ENCODE measurements at regions not wholly inside any gene's neighbourhood (a gene's known extent, or its start where the extent isn't known, plus 50 kb on each side); places are given as distances from the start of the nearest gene placed in this dataset.

- Histone ChIP-seq H3K36me3 (ENCODE audit: control insufficient read depth in 1 of 2, insufficient read depth in 2 of 2, low read length in 1 of 2) (no peaks in the 10 kb centered on the region), H3K27me3 (ENCODE audit: control insufficient read depth in 1 of 2, insufficient read depth in 2 of 2, low read length in 1 of 2) (no peaks in the 10 kb centered on the region), H3K4me3 (ENCODE audit: low read length in 2 of 2) (no peak overlapping the region), H3K27ac (ENCODE audit: low read depth in 1 of 2, low read length in 2 of 2) (no peak overlapping the region), H3K4me1 (ENCODE audit: control insufficient read depth in 1 of 2, insufficient read depth in 2 of 2, low read length in 2 of 2) (peaks cover 0 to 5% of the 10 kb centered on the region in 2 donors), H3K9me3 (ENCODE audit: control insufficient read depth, low read length) (no peaks in the 10 kb centered on the region)
- DNase-seq, result no peak
- WGBS, 2 donors, result 89 to 95% methylated on average over 3 of the region's 3 CpGs
- intact Hi-C loops (cut with DNase I), result no loop called here
- no peak for ATAC-seq (ENCODE audit: low FRiP score)
Measured at GRCh38 chr1:87973896-87974295, 645.2 kb downstream of the LMO4 start.

- no peaks in the 10 kb centered on the region for H3K36me3 ChIP-seq (ENCODE audit: control insufficient read depth in 1 of 2, insufficient read depth in 2 of 2, low read length in 1 of 2)
- H3K27me3 ChIP-seq (ENCODE audit: control insufficient read depth in 1 of 2, insufficient read depth in 2 of 2, low read length in 1 of 2), result no peaks in the 10 kb centered on the region
- ATAC-seq (ENCODE audit: low FRiP score), result no peak
- H3K9me3 ChIP-seq (ENCODE audit: control insufficient read depth, low read length), result no peaks in the 10 kb centered on the region
- H3K4me3 ChIP-seq (ENCODE audit: low read length in 2 of 2), result no peak overlapping the region
- DNase-seq, result no peak
- intact Hi-C loops (cut with DNase I), result no loop called here
- H3K4me1 ChIP-seq (ENCODE audit: control insufficient read depth in 1 of 2, insufficient read depth in 2 of 2, low read length in 2 of 2), result peaks cover 0 to 3% of the 10 kb centered on the region in 2 donors
- H3K27ac ChIP-seq (ENCODE audit: low read depth in 1 of 2, low read length in 2 of 2), result no peak overlapping the region
Measured at GRCh38 chr1:87976316-87976715, 647.6 kb downstream of the LMO4 start.

GRCh38 chr1:87977145-87977544 is 648.5 kb downstream of the LMO4 start:
- no peak overlapping the region for H3K27ac ChIP-seq (ENCODE audit: low read depth in 1 of 2, low read length in 2 of 2)
- H3K36me3 ChIP-seq (ENCODE audit: control insufficient read depth in 1 of 2, insufficient read depth in 2 of 2, low read length in 1 of 2), result no peaks in the 10 kb centered on the region
- ATAC-seq (ENCODE audit: low FRiP score) (no peak), DNase-seq (no peak)
- H3K4me3 ChIP-seq (ENCODE audit: low read length in 2 of 2), result no peak overlapping the region
- intact Hi-C loops (cut with DNase I), result no loop called here
- no peaks in the 10 kb centered on the region for H3K9me3 ChIP-seq (ENCODE audit: control insufficient read depth, low read length)
- no peaks in the 10 kb centered on the region for H3K4me1 ChIP-seq (ENCODE audit: control insufficient read depth in 1 of 2, insufficient read depth in 2 of 2, low read length in 2 of 2)
- no peaks in the 10 kb centered on the region for H3K27me3 ChIP-seq (ENCODE audit: control insufficient read depth in 1 of 2, insufficient read depth in 2 of 2, low read length in 1 of 2)
- WGBS, 2 donors, result 92 to 96% methylated on average over 2 of the region's 2 CpGs

GRCh38 chr1:87979079-87979478 is 650.4 kb downstream of the LMO4 start:
- H3K4me1 ChIP-seq (ENCODE audit: control insufficient read depth in 1 of 2, insufficient read depth in 2 of 2, low read length in 2 of 2), result no peaks in the 10 kb centered on the region
- intact Hi-C loops (cut with DNase I), result no loop called here
- H3K36me3 ChIP-seq (ENCODE audit: control insufficient read depth in 1 of 2, insufficient read depth in 2 of 2, low read length in 1 of 2), result no peaks in the 10 kb centered on the region
- DNase-seq (no peak), ATAC-seq (ENCODE audit: low FRiP score) (no peak)
- no peaks in the 10 kb centered on the region for H3K27me3 ChIP-seq (ENCODE audit: control insufficient read depth in 1 of 2, insufficient read depth in 2 of 2, low read length in 1 of 2)
- no peak overlapping the region for H3K27ac ChIP-seq (ENCODE audit: low read depth in 1 of 2, low read length in 2 of 2)
- no peaks in the 10 kb centered on the region for H3K9me3 ChIP-seq (ENCODE audit: control insufficient read depth, low read length)
- WGBS, 2 donors, result 96% methylated on average over 2 of the region's 2 CpGs
- H3K4me3 ChIP-seq (ENCODE audit: low read length in 2 of 2), result no peak overlapping the region

- no peaks in the 10 kb centered on the region for H3K9me3 ChIP-seq (ENCODE audit: control insufficient read depth, low read length)
- H3K27me3 ChIP-seq (ENCODE audit: control insufficient read depth in 1 of 2, insufficient read depth in 2 of 2, low read length in 1 of 2), result no peaks in the 10 kb centered on the region
- no peaks in the 10 kb centered on the region for H3K36me3 ChIP-seq (ENCODE audit: control insufficient read depth in 1 of 2, insufficient read depth in 2 of 2, low read length in 1 of 2)
- ATAC-seq (ENCODE audit: low FRiP score) (no peak), DNase-seq (no peak)
- 60 to 71% methylated on average over 3 of the region's 3 CpGs for WGBS, 2 donors
- no peak overlapping the region for H3K27ac ChIP-seq (ENCODE audit: low read depth in 1 of 2, low read length in 2 of 2)
- intact Hi-C loops (cut with DNase I), result no loop called here
- H3K4me3 ChIP-seq (ENCODE audit: low read length in 2 of 2), result no peak overlapping the region
- H3K4me1 ChIP-seq (ENCODE audit: control insufficient read depth in 1 of 2, insufficient read depth in 2 of 2, low read length in 2 of 2), result no peaks in the 10 kb centered on the region
Measured at GRCh38 chr1:87980494-87980893, 651.8 kb downstream of the LMO4 start.

- Histone ChIP-seq H3K9me3 (ENCODE audit: control insufficient read depth, low read length) (no peaks in the 10 kb centered on the region), H3K27me3 (ENCODE audit: control insufficient read depth in 1 of 2, insufficient read depth in 2 of 2, low read length in 1 of 2) (no peaks in the 10 kb centered on the region), H3K27ac (ENCODE audit: low read depth in 1 of 2, low read length in 2 of 2) (no peak overlapping the region), H3K4me1 (ENCODE audit: control insufficient read depth in 1 of 2, insufficient read depth in 2 of 2, low read length in 2 of 2) (no peaks in the 10 kb centered on the region), H3K4me3 (ENCODE audit: low read length in 2 of 2) (no peak overlapping the region), H3K36me3 (ENCODE audit: control insufficient read depth in 1 of 2, insufficient read depth in 2 of 2, low read length in 1 of 2) (no peaks in the 10 kb centered on the region)
- intact Hi-C loops (cut with DNase I), result no loop called here
- DNase-seq (no peak), ATAC-seq (ENCODE audit: low FRiP score) (no peak)
- WGBS, 2 donors, result 99 to 100% methylated on average over 2 of the region's 2 CpGs
Measured at GRCh38 chr1:87981386-87981785, 652.7 kb downstream of the LMO4 start.

GRCh38 chr1:87981810-87982209 is 653.1 kb downstream of the LMO4 start:
- Histone ChIP-seq H3K4me3 (ENCODE audit: low read length in 2 of 2) (no peak overlapping the region), H3K36me3 (ENCODE audit: control insufficient read depth in 1 of 2, insufficient read depth in 2 of 2, low read length in 1 of 2) (no peaks in the 10 kb centered on the region), H3K27ac (ENCODE audit: low read depth in 1 of 2, low read length in 2 of 2) (no peak overlapping the region), H3K9me3 (ENCODE audit: control insufficient read depth, low read length) (no peaks in the 10 kb centered on the region), H3K27me3 (ENCODE audit: control insufficient read depth in 1 of 2, insufficient read depth in 2 of 2, low read length in 1 of 2) (no peaks in the 10 kb centered on the region), H3K4me1 (ENCODE audit: control insufficient read depth in 1 of 2, insufficient read depth in 2 of 2, low read length in 2 of 2) (no peaks in the 10 kb centered on the region)
- no peak for DNase-seq
- ATAC-seq (ENCODE audit: low FRiP score), result no peak
- intact Hi-C loops (cut with DNase I), result no loop called here
- 100% methylated on average over 1 of the region's 1 CpG for WGBS, 2 donors

GRCh38 chr1:87983841-87984240 is 655.2 kb downstream of the LMO4 start:
- no peaks in the 10 kb centered on the region for H3K9me3 ChIP-seq (ENCODE audit: control insufficient read depth, low read length)
- DNase-seq (no peak), ATAC-seq (ENCODE audit: low FRiP score) (no peak)
- no peak overlapping the region for H3K4me3 ChIP-seq (ENCODE audit: low read length in 2 of 2)
- 80 to 85% methylated on average over 1 of the region's 1 CpG for WGBS, 2 donors
- no peak overlapping the region for H3K27ac ChIP-seq (ENCODE audit: low read depth in 1 of 2, low read length in 2 of 2)
- no peaks in the 10 kb centered on the region for H3K4me1 ChIP-seq (ENCODE audit: control insufficient read depth in 1 of 2, insufficient read depth in 2 of 2, low read length in 2 of 2)
- H3K27me3 ChIP-seq (ENCODE audit: control insufficient read depth in 1 of 2, insufficient read depth in 2 of 2, low read length in 1 of 2), result no peaks in the 10 kb centered on the region
- intact Hi-C loops (cut with DNase I), result no loop called here
- no peaks in the 10 kb centered on the region for H3K36me3 ChIP-seq (ENCODE audit: control insufficient read depth in 1 of 2, insufficient read depth in 2 of 2, low read length in 1 of 2)

- Histone ChIP-seq H3K27ac (ENCODE audit: low read depth in 1 of 2, low read length in 2 of 2) (no peak overlapping the region), H3K36me3 (ENCODE audit: control insufficient read depth in 1 of 2, insufficient read depth in 2 of 2, low read length in 1 of 2) (no peaks in the 10 kb centered on the region), H3K4me1 (ENCODE audit: control insufficient read depth in 1 of 2, insufficient read depth in 2 of 2, low read length in 2 of 2) (no peaks in the 10 kb centered on the region), H3K9me3 (ENCODE audit: control insufficient read depth, low read length) (no peaks in the 10 kb centered on the region), H3K4me3 (ENCODE audit: low read length in 2 of 2) (no peak overlapping the region), H3K27me3 (ENCODE audit: control insufficient read depth in 1 of 2, insufficient read depth in 2 of 2, low read length in 1 of 2) (no peaks in the 10 kb centered on the region)
- DNase-seq, result no peak
- intact Hi-C loops (cut with DNase I), result no loop called here
- 90 to 91% methylated on average over 1 of the region's 1 CpG for WGBS, 2 donors
- no peak for ATAC-seq (ENCODE audit: low FRiP score)
Measured at GRCh38 chr1:87985071-87985470, 656.4 kb downstream of the LMO4 start.

Data from aorta (tissue), 5 donors.